ENCODE measurements at regions not wholly inside any gene's neighbourhood (a gene's known extent, or its start where the extent isn't known, plus 50 kb on each side); places are given as distances from the start of the nearest gene placed in this dataset.

DNA sequence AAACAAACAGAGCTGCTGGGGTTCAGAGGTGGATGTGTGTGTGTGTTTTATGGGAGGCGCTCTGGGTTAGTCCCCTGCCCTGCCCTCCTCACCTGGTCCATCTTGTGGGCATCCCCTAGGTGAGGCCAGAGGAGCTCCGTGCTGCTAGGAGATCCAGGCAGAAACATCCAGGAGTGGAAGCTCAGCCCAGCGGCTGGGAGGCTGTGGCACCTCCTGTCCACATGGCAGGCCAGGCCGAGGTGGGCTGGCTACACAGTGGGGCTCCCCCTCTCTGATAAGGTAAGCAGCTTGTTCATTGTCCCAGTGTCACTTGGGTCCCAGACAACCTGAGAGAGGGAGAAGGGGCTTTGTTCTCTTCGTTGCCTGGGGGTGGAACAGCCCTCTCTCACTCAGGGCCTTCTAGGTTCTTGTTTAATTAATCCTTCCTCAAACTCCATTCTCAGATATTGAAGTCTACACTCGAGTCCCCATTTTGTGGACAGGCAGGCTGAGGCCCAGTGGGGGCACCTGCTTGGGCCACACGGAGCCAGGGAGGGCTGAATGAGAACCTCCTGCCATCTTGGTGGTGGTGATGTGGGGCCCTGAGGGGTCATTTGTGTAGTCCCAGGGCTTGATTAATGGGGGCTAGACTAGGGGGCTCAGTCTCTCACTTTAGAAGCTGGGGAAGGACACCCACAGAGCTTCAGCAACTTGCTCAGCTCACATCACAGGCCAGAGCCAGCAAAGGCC is 216.8 kb upstream of the GPR26 start:
- DNase-seq (ENCODE audit: low read depth in 3 of 3, low spot score in 1 of 3), result no peak

DNA sequence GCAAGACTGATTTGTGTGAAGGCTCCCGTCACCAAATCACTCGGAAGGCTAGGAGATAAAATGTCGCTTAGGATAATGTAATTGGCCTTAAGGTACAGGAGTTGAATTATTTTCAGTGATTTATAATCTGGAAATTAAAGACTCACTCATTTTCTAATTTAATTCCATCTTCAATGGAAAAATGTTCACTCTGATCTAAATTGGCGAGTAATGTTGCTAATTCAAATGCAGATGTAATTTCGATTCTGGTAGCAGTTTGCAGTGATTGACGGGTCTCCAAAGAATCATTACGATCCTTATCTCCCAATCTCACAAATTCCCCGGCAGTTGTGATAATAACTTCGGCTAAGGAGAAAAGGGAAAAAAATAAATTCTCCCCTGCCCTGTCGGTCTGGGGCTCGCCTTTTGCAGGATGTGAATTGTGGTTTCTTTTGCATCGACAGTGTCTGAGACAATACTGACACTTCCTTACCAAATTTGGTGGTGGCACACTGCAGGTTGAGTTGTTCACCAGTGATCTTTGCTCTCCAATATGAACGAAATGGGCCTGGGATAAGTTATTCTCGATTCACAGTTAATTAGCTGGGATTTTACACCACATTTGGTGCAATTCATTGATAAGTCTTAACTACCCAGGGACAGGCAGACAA is 215.1 kb upstream of the GPR26 start:
- DNase-seq (ENCODE audit: low read depth in 3 of 3, low spot score in 1 of 3), result no peak

DNA sequence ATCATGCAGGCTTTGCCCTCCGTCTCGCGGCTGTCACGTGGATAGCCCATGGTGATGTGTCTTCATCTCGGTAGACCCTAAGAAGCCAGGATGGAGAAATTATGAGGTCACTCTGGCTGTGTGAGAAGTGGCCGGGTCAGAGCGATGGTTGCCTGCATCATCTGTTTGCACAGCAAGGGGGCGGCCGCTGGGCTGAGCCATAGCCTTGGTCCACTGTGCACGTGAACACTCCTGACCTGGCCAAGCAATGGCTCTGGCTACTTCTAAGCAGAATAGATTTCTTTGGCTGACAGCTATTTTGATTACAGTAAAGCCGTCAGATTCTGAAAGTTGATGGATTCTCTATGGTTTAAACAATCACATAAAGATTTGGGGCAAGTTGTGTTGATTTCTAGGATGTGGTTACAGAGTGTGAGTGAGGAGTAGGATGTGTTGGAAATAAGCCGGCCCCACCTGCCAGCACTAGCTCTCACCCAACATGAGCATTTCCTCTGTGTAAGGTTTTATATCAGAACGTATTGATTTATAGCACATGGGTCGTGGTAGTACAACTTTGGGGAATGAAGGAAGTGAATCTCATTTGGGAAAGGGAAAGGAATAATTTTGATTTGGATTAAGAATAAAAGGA is 214.4 kb upstream of the GPR26 start:
- DNase-seq (ENCODE audit: low read depth in 3 of 3, low spot score in 1 of 3), result no peak

DNA sequence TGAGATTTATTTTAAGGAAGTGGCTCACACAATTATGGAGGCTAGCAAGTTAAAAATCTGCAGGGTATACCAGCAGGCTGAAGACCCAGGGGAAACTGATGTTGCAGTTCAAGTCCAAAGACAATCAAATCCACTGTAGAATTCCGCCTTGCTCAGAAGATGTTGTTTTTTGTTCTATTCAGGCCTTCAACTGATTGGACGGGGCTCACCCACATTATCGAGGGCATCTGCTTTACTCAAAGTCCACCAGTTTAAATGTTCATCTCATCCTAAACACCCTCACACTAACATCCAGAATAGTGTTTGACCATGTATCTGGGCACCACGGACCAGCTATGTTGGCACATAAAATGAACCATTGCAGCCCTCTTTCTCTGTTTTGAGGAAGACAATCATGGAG is 211.2 kb upstream of the GPR26 start:
- DNase-seq (ENCODE audit: low read depth in 3 of 3, low spot score in 1 of 3), result no peak

DNA sequence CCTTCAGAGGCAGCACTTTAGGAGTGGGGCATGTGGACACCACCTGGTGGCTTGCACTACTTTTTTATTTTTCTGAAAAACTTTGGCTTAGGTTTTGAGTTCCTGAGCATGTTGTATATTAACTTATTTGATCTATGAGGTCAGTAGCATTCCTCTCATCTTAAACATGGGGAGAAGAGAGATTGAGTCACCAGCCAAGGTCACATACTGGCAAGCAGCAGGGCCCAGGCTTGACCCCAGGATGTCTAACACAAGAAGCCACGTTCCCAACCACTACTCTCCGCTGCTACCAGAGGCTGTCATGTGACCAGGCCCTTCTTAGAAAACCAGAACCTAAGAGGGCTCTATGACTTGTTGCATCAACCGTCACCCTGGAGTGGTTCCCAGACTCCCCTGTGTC is 210.3 kb upstream of the GPR26 start:
- DNase-seq (ENCODE audit: low read depth in 3 of 3, low spot score in 1 of 3), result no peak

DNA sequence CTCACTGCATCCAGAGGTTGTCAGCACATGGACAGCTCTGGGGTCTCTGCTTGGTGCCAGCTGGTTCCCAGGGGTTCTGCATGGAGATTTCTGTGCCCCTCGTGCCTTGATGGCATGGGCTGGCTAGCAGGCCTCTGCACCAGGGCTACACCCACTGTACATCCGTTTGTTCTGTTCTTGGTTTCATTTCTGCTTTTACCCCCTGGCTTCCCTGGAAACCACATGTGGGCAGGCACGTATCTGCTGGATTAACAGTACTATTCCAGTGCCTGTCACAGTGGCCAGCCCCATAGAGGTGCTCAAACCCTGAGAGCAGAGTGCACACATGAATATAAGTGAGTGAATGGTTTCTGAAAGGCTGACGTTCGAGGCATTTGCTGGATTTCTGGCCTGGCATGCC is 207.2 kb upstream of the GPR26 start:
- DNase-seq (ENCODE audit: low read depth in 3 of 3, low spot score in 1 of 3), result no peak

DNA sequence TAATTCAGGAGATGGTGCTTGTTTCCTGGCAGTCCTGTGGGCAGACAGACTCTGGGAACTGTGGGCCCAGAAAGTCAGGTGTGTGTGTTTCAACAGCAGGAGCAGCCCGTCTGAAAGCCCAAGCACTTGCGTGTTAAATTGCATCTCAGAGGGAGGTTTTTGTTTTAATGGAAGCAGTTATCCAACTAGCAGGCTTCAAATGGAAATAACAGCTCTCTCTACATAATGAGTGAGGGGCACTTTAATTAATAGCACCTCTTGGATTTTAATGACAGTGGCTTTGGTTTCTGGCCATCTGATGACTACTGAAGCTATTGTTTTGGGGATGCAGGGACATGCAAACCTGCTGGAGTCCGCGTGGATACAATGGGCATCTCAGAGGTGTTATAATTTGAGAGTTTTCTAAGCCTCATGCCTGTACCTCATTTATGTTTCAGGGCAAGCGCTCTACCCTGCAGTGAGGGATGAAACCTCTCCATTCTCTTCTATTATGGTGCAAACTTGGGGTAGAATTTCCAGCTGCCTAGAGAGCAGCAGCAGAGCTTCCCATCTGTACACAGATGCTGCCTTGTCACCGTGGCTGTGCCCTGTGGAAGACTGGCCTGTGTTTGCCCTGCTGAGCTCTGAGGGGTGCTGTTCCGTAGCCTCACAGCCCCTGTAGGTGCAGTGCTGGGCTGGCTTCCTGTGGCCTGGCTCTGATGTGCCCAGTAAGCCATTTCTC is 206.6 kb upstream of the GPR26 start:
- DNase-seq (ENCODE audit: low read depth in 3 of 3, low spot score in 1 of 3), result no peak

DNA sequence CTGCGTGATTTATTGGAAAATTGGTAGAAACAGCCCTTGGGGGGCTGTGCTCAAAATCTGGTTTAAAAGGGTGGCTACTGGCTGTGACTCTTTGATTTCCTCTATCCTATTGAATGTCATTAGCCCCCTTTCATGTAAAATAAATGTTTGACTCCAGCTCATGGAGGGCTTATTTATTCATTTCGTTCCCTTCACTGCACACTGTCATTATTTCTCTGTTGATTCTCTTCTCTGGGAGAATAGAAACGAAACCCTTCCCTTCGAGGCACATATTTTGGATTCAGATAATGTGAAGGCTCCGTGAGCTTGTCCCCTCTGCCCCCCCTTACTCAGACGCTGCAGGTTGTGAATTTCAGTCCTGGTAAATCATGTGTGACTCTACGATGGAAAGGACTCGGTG is 203.9 kb upstream of the GPR26 start:
- no peak for DNase-seq (ENCODE audit: low read depth in 3 of 3, low spot score in 1 of 3)

DNA sequence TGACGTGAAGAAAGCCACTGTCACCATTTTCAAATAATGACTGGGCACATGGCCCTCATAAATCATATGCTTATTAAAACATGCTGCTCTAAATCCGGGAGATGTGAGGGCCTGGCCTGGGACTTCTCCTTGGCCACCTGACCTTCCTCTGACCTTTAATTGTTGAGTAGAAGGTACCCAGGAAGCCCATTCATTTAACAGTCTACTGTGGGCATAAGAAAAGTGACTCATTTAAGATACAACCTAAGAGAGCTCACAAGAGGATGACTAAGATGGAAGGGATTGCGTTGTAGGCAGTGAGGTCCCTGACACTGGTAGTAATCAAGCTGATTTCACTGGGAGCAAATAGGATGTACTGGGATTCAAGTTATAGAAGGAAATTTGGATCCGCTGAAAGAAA is 203.4 kb upstream of the GPR26 start:
- DNase-seq (ENCODE audit: low read depth in 3 of 3, low spot score in 1 of 3), result no peak

DNA sequence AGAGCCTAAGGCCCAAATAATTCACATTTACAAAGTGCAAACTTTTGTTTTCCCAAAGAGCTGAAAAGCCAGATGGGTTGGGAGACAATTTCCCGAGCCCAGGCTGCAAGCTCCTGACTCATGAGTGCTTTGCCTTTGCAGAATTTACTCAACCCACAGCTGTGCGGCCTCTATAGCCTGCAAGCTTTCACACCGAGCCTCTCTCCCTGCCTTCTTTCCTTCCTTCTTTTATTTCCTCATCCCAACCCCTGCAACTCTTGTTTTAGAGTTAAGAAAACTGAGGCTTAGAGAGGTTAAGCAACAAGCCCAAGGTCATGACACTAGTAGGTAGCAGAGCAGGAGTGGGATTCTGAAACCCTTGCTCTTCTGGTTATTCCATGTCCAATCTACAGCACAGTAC is 203.0 kb upstream of the GPR26 start:
- no peak for DNase-seq (ENCODE audit: low read depth in 3 of 3, low spot score in 1 of 3)

DNA sequence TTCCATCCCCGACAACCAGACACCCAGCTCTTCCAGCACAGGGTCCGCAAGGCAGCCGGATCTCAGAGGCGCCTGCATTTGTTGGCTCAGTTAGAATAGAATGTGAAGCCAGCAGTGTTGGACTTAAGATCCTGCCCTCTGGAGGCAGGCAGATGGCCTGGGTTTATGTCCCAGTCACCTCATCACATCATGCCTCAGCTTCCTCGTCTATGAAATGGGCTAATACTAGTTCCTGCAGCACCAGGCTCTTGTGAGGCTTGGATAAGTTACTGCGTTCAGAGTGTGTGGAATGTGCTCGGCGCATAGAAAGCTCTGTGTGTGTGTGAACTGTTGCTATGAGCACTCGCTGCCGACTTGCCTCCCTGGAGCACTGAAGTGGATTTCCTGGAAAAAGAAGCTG is 202.5 kb upstream of the GPR26 start:
- no peak for DNase-seq (ENCODE audit: low read depth in 3 of 3, low spot score in 1 of 3)

DNA sequence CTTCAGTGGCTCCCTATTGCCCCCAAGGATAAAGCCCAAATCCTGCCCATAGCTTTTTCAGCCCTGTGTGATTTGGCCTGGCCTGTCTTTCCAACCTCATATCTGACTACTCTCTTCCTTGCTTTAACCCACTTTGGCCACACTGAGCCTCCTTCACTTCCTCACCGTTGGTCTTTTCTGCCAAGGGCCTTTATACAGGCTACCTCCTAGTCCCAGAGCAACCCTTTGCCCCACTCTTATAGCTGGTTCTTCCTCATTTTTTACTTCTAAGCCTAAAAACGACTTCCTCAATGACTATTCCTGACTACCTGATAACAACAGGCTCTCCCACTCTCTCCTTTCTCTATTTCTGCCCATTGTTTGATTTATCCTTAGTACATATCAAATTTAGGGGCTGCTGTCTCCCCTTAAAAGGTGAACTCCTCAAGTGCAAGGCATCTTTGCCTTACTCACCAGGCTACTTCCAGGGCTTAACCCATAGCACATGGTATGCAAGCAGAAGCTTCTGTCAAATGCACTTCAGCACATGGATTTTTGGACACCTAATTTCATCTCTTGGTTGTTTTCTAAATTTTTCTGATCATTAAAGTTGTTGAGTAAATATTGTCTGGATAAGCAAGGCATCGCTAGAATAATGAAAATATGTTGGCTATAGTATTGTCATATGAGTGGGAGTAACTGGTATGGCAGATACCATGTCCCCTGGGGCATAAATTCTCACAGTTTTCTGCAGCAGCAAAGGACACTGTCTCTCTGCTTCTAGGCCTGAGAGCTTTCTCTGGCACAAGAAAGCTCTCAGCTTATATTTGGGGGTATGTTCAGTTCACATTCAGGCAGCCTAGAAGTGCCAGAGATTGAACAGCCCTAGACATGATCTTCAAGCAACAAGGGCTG is 201.5 kb upstream of the GPR26 start:
- DNase-seq (ENCODE audit: low read depth in 3 of 3, low spot score in 1 of 3), result no peak

DNA sequence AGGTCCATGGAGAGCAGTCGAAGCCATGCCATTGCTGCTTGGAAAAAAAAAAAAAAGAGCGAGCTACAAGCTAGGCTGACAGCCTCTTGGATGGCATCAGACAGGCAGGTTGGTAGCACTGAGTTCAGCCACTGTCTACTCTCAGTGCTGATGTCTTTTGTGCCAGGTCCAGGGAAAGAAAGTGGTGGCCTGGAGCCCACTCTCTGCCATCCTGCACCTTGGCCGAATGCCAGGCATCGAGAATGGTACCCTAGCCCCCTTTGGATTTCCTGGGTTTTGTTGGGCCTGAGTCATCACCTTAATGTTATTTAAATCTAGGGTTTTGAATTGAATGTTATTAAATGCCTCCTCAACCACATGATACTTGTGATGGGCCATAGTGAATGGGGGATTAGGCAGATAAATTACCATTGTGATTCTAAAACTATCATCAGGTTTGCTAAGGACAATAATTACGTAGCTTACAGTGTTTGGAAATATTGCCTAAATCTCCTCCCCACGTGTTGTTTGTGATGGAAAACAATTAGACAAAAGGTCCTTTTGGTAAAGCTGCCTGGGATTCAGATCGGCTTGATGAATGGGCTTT is 195.7 kb upstream of the GPR26 start:
- no peak for DNase-seq (ENCODE audit: low read depth in 3 of 3, low spot score in 1 of 3)

DNA sequence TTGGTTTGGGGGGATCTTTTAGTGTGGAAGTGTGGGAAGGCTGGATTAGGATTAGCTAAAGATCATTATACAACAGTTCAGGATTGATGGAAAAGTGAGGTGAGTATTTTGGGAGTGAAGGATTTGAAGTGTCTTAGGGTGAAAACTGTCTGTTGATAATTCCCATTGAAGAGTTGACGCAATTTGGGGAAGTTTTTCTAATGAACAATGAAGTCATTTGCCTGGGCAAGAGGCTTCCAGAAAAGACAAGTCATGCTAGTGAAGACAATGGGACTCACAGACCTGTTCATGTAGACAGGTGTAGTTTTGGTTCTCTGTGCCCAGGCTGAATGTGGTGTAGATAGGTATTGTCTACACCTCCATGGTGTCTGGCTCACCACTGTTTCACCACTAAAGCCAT is 194.3 kb upstream of the GPR26 start:
- no peak for DNase-seq (ENCODE audit: low read depth in 3 of 3, low spot score in 1 of 3)

DNA sequence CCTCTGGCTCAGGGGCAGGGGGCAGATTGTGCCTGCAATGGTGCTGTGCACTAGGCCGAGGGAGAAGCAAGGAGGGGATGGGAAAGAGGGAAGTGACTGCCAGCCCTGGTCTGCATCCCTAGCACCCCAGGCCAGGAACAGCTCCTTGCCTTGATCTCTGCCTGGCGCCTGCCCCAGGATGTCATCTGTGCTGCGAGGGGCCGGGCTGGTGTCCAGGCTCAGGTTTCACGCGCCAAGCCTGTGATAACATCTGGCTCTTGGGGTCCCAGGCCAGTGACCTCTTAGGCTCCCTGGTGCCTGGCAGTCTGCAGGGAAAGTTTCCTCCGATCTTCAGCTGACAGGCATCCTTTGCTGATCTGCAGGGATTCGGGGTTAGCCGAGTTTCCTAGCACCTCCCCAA is 193.5 kb upstream of the GPR26 start:
- DNase-seq (ENCODE audit: low read depth in 3 of 3, low spot score in 1 of 3), result no peak

DNA sequence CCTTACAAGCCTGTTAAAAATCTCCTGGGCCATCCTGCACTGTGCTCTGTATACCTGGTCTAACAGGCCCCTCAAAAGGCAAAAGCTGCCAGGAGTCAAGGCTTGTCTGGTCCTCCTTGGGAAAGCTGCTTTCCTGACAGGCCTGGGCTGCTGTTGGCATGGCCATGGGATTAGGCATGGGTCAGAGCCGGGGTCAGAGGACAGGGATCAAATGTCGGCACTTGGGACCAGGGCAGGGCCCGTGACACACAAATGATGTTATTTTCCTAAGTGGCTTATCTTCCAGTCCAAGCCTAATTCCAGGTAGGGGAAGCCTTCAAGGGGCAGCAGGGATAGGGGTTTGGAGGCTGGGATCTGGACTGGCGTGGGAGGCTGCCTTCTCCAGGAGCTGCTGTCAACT is 191.5 kb upstream of the GPR26 start:
- no peak for DNase-seq (ENCODE audit: low read depth in 3 of 3, low spot score in 1 of 3)

DNA sequence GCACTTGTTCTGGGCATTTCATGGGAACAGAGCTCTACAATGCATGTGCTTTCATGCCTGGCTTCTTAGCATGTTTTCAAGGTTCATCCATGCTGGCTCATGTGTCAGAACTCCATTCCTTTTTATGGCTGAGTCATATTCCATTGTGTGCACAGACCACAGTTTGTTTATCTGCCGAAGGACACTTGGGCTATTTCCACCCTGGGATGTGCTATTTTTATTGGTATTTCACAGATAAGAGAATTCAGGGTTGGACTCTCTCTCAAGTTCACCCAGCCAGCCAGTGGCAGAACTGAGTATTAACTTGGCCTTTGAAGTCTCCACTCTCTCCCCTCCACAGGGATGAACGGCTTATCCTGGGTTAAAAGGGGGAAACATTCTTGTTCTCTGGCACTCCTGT is 190.7 kb upstream of the GPR26 start:
- no peak for DNase-seq (ENCODE audit: low read depth in 3 of 3, low spot score in 1 of 3)

DNA sequence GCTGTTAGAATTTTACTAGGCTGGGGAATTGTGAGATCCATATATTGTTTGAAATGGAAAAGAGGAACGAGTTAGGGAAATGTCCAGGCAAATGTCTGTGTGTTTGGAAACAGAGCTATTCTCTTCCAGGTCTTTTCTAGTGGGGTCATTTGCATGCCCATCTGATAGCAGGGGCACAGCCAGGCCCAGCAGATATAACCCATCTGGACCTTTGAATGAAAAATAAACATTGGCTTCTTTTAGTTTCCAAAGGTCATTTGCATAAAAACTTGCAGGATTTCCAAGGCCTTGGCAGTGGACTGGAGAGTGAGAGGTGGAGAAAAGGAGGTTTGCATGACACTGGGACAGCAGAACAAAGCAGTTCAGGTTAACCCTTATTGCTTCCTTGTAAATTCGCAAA is 188.0 kb upstream of the GPR26 start:
- DNase-seq (ENCODE audit: low read depth in 3 of 3, low spot score in 1 of 3), result no peak

DNA sequence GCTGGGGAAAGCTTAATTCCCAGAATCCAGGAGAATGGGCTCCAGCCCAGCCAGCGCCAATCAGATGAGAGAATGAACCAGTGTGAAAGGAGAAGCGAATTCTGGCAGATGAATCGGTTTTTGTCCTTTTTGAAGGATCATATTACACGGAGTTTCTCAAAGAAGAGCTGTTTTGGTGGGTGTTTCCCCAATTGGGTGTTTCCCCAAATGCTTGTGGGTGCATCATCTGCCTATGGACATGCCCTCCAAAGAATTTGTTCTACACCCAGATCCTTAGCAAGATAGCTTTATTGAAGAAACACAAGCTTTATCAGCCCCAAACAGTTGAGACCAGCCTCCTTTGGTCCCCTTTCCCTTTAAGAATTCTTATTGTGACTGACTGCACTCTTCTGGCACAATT is 186.5 kb upstream of the GPR26 start:
- DNase-seq (ENCODE audit: low read depth in 3 of 3, low spot score in 1 of 3), result no peak

DNA sequence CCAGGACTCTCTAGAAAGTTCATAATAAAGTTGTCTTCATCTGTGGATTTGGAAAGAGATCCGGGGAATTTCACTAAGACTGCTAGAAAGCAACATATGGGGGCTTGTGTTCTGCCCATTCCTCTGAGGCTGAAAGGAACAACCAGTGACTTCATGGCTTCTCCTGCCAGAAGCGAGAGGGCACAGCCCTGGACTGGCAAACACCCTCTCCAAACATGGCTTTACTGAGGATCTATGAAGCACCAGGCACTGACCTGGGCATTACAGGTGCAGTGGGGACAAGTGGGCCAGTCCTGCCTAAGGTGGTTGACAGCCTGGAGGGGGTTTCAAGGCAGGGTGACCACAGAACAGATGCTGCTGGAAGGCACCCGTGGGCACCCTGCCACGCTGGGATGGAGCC is 185.8 kb upstream of the GPR26 start:
- DNase-seq (ENCODE audit: low read depth in 3 of 3, low spot score in 1 of 3), result no peak

DNA sequence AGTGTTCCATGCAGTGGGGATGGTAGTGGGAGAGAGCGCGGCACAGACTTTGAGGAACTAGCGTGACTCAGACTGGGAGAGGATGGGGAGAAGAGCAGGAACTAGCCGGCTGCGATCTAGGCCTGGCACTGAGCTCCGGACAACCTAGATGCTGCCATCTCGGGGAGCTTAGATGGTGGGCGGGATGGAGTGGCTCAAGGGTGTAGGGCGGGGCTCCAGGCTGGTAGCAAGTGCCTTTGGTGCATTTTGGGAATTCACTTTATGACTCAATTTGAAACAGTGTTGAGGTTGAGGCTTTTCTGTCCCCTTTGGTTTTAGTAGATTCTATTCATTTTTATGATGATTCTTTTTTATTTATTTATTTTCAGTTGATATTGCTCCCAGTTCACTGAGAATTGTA is 185.3 kb upstream of the GPR26 start:
- DNase-seq (ENCODE audit: low read depth in 3 of 3, low spot score in 1 of 3), result no peak
